ENCODE measurements at regions not wholly inside any gene's neighbourhood (a gene's known extent, or its start where the extent isn't known, plus 50 kb on each side); places are given as distances from the start of the nearest gene placed in this dataset.
A peak's percentile ranks its signal among the peaks of the same experiment; 100 is the strongest.

DNA sequence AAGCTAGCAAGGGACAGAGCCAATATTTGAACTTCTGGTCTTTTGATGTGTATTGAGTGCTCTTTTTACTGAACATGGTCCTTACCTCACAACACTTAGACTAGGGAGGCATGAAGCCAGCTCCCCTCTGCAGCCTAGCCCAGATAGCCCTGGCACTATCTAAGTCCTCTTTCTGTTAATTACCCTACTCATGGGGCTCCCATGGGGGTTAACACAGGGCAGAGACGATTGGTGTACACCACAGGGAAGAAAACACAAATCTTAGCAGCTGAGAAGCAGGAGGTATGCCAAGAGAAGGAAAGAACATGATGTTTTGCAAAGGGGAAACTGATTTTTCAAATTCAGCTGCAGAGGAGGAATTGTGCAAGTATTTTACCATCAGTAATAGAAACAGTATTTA is 383.8 kb downstream of the TMEM232 start:
- Histone ChIP-seq H3K27me3 (no peaks in the 10 kb centered on the region), H3K36me3 (replicated peaks in 1 of 2; ENCODE audit: insufficient read depth in 1 of 2, low read depth in 2 of 2) (no peaks in the 10 kb centered on the region), H3K9me3 (no peaks in the 10 kb centered on the region), H3K4me3 (no peak overlapping the region), H3K27ac (no peak overlapping the region), H3K4me1 (peaks cover 26% of the 10 kb centered on the region)
- ATAC-seq (no peak), DNase-seq (peak in 1 of 4 donors; percentile 7)
- TF ChIP-seq, protein P1, sequence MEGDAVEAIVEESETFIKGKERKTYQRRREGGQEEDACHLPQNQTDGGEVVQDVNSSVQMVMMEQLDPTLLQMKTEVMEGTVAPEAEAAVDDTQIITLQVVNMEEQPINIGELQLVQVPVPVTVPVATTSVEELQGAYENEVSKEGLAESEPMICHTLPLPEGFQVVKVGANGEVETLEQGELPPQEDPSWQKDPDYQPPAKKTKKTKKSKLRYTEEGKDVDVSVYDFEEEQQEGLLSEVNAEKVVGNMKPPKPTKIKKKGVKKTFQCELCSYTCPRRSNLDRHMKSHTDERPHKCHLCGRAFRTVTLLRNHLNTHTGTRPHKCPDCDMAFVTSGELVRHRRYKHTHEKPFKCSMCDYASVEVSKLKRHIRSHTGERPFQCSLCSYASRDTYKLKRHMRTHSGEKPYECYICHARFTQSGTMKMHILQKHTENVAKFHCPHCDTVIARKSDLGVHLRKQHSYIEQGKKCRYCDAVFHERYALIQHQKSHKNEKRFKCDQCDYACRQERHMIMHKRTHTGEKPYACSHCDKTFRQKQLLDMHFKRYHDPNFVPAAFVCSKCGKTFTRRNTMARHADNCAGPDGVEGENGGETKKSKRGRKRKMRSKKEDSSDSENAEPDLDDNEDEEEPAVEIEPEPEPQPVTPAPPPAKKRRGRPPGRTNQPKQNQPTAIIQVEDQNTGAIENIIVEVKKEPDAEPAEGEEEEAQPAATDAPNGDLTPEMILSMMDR (IDR thresholded peaks at IDR 0.05) = no peak
- no peak for TF ChIP-seq POLR2A (IDR thresholded peaks at IDR 0.05)
- 0% methylated on average over 1 of the region's 1 CpG for WGBS, 2 donors
- intact Hi-C loops (cut with DNase I) = no loop called here

DNA sequence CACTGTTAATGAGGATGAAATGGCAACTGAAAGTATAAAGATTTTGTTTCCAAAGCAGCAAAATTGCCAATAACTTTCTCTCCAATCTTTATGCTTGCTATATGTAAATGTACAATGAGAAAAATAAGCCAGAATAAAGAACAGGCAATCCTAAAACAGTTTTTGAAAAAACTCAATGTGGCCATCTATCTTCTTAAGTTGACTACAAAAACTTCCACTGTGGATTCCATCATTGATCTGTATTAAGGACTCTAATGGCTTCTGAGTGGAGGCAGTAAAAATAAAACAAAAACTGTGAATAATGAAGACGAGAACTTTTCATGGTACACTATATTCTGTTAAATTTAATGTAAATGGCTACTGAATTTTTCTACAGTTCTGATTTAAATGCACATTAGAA is 382.9 kb downstream of the TMEM232 start:
- intact Hi-C loops (cut with DNase I) = no loop called here
- WGBS, 2 donors = 72 to 90% methylated on average over 1 of the region's 1 CpG
- TF ChIP-seq, protein P1 (IDR thresholded peaks at IDR 0.05) = no peak
- no peak for TF ChIP-seq POLR2A (IDR thresholded peaks at IDR 0.05)

DNA sequence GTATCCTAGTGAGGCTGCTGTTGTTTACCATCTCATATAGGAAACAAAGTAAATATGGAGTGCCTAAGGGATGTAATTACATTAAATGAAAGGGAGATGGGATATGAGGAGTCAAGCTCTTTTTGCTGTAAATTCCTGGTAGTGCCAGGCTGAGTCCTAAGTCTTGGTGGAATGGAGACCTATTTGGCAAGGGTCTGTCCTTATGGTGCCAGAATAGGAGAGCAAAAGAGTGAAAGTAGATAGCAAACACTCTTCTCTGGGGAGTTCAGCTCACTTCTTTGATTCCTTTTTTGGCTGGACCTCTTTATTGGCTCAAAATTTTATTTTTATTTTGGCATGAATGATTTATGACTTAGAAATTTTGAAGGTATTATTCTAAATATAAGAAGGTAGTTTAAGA is 380.8 kb downstream of the TMEM232 start:
- no peaks in the 10 kb centered on the region for H3K36me3 ChIP-seq (replicated peaks in 1 of 2; ENCODE audit: insufficient read depth in 1 of 2, low read depth in 2 of 2)
- H3K9me3 ChIP-seq = no peaks in the 10 kb centered on the region
- TF ChIP-seq, protein P1 (IDR thresholded peaks at IDR 0.05) = no peak
- TF ChIP-seq POLR2A (IDR thresholded peaks at IDR 0.05) = no peak
- no peaks in the 10 kb centered on the region for H3K27me3 ChIP-seq
- DNase-seq (no peak), ATAC-seq (no peak)
- peaks cover 26% of the 10 kb centered on the region for H3K4me1 ChIP-seq
- intact Hi-C loops (cut with DNase I) = no loop called here
- H3K4me3 ChIP-seq = no peak overlapping the region
- H3K27ac ChIP-seq = no peak overlapping the region

More for the DNA sequence above, 382.9 kb downstream of the TMEM232 start:
- no peak for DNase-seq
- Histone ChIP-seq H3K27ac (no peak overlapping the region), H3K36me3 (replicated peaks in 1 of 2; ENCODE audit: insufficient read depth in 1 of 2, low read depth in 2 of 2) (no peaks in the 10 kb centered on the region), H3K4me3 (no peak overlapping the region), H3K9me3 (no peaks in the 10 kb centered on the region), H3K27me3 (no peaks in the 10 kb centered on the region), H3K4me1 (peaks cover 26% of the 10 kb centered on the region)
- ATAC-seq = no peak

DNA sequence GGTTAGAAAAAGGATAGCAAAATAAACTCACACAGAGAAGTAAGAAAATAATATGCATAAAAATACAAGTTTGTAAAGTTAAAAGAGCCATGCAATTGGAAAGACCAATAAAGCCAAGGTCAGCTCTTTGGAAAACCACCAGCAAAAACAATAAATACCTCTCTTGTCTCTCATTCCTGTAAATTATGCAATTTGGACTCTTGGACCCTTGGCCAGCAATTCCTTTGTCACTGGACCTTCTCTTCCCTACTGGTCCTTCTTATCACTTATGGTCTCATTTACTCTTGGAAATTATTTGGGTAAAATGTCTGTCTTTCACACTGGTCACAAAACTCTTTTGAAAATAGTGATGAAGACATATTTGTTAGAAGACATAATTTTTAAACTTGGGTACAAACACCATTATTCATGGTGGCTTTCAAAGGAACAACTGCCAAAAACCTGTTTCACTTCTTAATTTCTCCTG is 379.5 kb downstream of the TMEM232 start:
- H3K4me3 ChIP-seq = no peak overlapping the region
- peaks cover 26% of the 10 kb centered on the region for H3K4me1 ChIP-seq
- ATAC-seq (peak; percentile 84), DNase-seq (peak in 2 of 4 donors; percentile 24 to 56)
- intact Hi-C loops (cut with DNase I) = no loop called here
- H3K27me3 ChIP-seq = no peaks in the 10 kb centered on the region
- H3K27ac ChIP-seq = peak overlapping the region in 2 of 4 donors; percentile 6 to 45
- TF ChIP-seq, protein P1 (IDR thresholded peaks at IDR 0.05) = no peak
- TF ChIP-seq POLR2A (IDR thresholded peaks at IDR 0.05) = no peak
- H3K36me3 ChIP-seq (replicated peaks in 1 of 2; ENCODE audit: insufficient read depth in 1 of 2, low read depth in 2 of 2) = no peaks in the 10 kb centered on the region
- no peaks in the 10 kb centered on the region for H3K9me3 ChIP-seq

DNA sequence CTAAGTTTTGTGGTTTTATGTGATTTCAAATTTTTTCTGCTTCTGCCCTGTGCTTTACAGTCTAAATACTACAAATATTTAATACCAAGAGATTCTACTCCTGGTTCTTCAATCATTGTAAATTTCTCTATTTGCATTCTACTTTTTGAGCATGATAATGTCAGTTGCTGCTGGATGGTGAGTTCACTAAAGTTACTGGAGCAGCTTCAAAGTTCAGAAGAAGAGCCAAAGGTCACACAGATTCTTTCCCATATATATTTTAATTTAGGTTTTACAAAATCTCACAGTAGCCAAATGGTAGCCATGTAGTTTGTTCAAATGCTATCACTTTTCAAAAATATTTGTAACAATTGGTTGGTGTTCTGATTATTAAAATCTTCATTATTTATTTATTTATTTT is 378.7 kb downstream of the TMEM232 start:
- H3K4me3 ChIP-seq = no peak overlapping the region
- ATAC-seq = no peak
- intact Hi-C loops (cut with DNase I) = no loop called here

More for the DNA sequence above, 378.7 kb downstream of the TMEM232 start:
- TF ChIP-seq POLR2A (IDR thresholded peaks at IDR 0.05) = no peak
- TF ChIP-seq, protein P1 (IDR thresholded peaks at IDR 0.05) = no peak
- Histone ChIP-seq H3K36me3 (replicated peaks in 1 of 2; ENCODE audit: insufficient read depth in 1 of 2, low read depth in 2 of 2) (no peaks in the 10 kb centered on the region), H3K9me3 (no peaks in the 10 kb centered on the region), H3K27ac (peak overlapping the region in 1 of 4 donors; percentile 45), H3K27me3 (no peaks in the 10 kb centered on the region), H3K4me1 (peaks cover 23% of the 10 kb centered on the region)
- no peak for DNase-seq
